HG03571 (cell line): ENCODE measurements at regions not wholly inside any gene's neighbourhood (a gene's known extent, or its start where the extent isn't known, plus 50 kb on each side); places are given as distances from the start of the nearest gene placed in this dataset.

ENCODE experiments used
- ATAC-seq: cut with Tn5 transposase; IDR thresholded peaks from one replicate; pipeline ENCODE4 v1.9.1; 2021; ENCODE audit not compliant: unreplicated experiment

- no peak for ATAC-seq
These were observed 50.7 kb upstream of the NOCT start for GRCh38 chr4:138964716-138965426.

- ATAC-seq, result no peak
These were observed 52.2 kb upstream of the NOCT start for GRCh38 chr4:138963412-138963811.

- no peak for ATAC-seq
These were observed 53.9 kb upstream of the NOCT start for GRCh38 chr4:138961664-138962063.

DNA sequence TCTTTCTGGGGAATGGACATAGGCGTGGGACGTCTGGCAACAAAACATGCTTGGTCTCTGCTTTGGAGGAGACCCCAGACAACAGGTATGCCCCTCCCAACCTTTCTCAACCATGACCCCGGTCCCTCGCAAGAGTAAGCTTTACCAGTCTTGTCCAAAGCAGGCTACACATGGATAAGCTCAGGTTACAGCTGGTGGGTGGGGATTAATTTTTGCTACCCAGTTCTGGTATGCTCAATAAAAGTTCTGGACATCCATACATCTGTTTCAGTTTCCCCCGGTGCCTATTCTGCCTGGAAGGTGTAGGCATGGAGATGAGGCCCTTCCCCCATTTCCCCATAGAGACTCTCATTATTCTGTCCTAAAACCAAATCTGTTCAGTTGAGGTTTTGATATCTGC is 54.5 kb upstream of the NOCT start:
- ATAC-seq, result no peak

DNA sequence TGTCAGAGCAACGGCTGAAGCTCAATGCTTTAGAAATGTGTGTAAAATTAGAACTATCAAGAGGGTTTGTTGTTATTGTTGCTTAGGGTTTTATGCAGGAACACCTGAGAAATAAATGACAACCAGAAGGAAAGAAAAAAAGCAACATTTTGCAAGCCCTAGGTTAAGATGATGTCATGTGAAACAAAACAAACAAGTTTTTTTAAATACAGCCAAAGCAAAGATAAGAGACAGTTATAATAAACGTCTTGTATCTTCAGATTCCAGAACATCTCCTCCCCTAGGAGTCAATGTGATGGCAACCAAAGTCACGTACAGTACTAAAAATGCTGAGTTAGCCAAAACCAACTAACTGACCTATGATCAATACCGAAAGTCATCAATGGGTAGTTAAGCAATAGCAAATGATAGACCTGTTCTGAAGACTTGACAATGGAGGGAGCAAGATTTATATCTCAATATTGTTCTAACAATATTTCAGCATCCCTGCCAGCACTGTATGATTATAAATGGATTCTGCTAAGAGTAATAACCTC is 55.3 kb upstream of the NOCT start:
- ATAC-seq, result no peak

DNA sequence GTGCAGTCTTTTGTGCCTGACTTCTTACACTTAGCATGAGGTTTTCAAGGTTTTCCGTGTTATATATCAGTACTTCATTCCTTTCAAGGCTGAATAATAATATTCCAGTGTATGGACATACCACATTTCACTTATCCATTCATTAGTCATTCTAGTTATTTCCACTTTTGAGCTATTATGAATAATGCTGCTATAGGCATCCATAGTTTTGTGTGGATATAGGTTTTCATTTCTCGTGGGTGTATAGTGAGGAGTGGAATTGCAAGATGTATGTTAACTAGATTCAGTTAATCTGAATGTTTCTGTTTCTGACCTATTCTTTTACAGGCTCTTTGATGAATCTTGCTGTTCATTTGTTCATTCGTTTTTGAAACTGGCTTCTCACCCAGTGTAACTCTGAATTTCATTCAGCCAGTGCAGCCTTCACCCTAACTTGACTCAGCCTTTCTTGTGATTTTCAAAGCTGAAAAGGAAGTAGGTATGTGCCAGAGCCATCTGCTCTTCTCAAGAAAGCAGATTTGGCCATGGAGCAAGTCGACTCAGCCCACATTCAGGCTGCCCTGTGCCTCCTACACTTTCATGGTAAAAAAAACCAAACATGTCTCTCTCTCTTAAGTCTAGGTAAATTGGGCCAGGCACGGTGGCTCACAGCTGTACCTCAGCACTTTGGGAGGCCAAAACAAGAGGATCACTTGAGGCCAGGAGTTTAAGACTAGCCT is 56.3 kb upstream of the NOCT start:
- no peak for ATAC-seq

DNA sequence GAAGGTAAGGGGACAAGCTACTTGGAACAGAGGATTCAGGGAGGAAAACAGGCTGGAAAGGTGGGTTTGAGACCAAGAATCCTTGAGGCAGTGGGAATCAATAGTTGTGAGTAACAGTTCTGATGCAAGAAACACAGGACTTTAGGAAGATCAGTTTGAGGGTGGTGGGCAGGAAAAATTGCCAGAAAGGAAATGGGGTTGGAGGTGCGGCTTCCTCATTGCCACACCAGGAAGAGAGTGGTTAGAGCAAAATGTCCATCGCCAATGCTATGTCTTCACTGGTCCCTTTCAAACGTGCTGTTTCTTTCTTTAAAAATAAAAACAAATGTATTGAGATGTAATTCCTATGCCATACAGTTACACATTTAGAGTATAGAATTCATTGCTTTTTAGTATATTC is 57.1 kb upstream of the NOCT start:
- ATAC-seq, result no peak

DNA sequence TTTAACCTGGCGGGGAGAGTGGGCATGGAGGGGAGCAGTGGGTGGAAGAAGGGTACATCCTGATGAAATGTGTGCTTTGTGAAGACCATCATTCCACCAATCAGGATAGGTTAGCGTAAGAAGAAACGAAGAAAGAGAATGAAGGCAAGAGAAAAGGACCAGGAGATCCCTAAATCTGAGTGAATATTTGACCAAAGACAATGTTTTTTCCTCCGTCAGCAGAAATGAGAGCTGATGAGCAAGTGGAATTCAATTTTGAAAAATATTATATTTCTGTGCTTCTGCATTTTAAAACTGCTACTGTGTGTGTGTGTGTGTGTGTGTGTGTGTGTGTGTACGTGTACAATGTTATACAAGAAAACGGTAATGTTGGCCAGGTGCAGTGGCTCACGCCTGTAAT is 58.3 kb upstream of the NOCT start:
- no peak for ATAC-seq

DNA sequence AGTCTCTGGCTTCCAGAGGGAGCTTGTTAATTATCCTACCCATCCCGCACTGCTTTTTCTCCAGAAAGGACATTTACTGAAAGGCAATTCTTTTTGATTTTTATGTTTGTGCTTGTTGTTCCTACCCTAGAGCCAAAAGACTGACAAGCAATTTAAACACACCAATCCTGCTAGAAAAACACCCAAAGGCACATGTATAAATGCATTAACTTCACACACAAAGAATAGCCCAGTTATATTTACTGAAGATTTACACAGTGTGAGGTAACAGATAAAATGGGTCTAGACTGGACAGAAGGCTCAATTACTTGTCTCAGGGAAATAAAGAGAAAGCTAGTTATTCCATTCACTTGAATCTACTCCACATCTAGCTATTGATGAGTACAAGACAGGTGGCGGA is 61.2 kb upstream of the NOCT start:
- ATAC-seq, result no peak

- no peak for ATAC-seq
These were observed 61.6 kb upstream of the NOCT start for GRCh38 chr4:138953961-138954371.

DNA sequence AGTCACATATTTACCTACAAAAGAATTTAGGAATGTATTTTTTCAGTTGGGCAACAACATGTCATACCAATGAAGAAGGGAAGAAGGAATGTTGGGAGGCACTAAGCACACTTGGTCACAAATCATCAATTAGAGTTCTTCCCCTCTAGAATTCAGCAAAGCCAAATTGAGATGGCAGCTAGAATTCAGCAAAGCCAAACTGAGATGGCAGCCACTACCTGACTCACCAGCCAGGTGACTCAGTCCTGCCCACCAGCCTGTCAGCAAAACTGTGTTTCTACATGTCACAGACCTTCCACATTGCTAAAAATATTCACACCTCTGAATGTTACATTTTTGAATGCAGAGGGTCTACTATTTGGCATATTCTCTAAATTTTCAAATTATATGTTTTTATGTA is 63.2 kb upstream of the NOCT start:
- no peak for ATAC-seq

GRCh38 chr4:138951764-138952163 is 63.8 kb upstream of the NOCT start:
- no peak for ATAC-seq

DNA sequence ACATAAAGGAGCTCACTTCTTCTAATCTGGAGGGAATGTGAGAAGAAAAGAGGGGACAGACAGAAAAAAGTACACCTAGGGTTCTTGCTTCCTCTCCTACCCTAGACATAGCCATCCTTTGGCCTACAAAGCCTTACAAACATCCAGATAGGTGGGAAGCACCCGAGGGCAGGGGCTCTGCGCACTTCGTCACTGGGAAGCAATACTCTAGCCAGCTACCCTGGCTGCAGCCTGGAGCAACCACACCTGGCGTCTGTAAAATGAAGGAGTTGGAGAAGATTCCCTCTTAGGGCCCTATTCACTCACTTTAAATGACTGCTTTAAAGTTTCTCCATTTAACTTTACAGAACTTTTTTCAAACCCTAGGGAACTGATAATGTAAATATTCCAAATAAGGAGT is 65.7 kb upstream of the NOCT start:
- no peak for ATAC-seq

DNA sequence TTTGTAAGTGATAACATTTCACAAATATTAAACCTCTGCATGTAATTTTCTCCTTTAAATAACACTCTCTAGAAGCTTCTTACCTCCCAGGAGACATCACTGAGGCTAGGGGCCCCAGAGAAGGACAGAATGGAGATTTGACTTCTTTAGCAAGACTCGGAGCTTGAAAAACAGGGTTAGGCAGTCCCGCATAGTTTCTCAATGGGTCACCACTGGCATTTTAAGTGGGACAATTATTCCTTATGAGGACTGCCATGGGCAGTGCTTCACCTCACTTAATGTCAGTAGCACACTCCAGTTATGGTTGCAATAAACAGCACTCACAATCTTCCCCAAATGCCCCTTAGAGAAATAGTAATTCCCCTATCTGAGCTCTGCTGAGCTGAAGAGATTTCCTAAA is 66.7 kb upstream of the NOCT start:
- ATAC-seq, result no peak

- no peak for ATAC-seq
These were observed 69.3 kb upstream of the NOCT start for GRCh38 chr4:138946306-138946705.

DNA sequence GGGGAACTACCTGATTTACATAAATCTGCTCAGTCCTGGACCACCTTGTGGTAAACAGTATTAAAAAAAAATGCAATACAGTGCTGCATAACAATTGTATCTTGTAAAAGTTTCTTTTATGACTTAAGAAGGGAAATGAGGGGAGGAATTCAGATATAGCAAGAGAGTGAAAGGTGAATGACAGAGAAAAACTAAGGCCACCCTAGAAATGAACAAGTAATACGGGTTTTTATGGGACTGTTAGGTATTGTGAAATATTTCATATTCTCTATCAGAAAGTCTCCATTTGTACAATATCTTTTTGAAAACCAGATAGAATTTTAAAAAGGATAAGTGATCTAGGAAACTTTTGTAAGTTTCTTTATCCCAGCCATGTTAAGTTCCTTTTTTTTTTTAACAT is 69.7 kb upstream of the NOCT start:
- ATAC-seq, result no peak

- no peak for ATAC-seq
These were observed 70.2 kb upstream of the NOCT start for GRCh38 chr4:138945401-138945800.

DNA sequence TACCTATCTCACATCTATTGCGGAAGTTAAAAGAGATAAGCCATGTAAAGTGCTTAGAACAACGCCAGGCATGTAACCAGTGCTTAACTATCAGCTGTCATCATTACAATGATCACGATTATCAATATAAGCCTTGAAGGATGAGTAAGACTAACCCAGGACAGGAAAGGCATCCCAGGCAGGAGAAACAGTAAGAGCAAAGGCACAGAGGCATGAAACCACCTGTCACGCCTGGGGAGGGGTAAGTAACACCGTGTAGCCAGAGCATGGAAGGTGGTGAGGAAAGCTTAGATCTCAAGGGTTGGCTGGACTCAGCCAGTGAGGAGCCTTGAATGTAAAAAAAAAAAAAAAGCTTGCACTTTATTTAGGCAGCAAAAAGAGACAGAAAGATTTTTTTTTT is 71.7 kb upstream of the NOCT start:
- ATAC-seq, result no peak

DNA sequence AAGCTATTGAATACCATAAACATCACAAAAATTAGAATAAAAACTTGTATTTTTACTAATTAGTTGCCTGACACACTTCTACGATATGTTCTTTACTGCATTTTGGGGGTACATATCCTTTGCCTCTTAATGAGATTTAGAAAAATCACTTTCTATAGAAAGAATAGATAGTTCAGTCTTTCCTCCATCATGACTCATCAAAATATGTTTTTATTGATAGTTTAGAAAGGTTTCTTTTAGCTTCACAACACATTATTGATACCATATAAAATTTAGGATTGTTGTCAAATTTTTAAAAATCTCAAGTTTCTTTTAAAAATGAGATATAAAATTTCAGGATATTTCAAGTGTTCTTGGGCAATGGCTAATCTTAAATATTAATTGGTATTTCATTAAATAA is 74.5 kb upstream of the NOCT start:
- ATAC-seq, result no peak

- no peak for ATAC-seq
These were observed 75.6 kb upstream of the NOCT start for GRCh38 chr4:138939960-138940359.

DNA sequence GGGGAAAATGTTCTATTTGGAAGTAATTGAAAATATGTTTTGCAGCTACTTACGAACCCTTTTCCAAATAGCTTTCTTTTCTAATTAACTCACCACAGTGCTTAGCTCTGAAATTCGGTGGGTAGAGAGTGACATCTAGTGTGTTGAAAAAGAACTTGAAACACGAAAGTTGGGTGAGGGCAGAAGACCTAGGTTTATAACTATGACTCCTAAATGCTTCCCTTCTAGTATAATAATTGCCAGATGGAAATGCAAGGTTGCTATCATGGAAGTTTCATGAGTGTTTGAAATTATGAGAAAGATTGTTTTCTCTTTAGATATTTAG is 77.3 kb upstream of the NOCT start:
- ATAC-seq, result no peak

DNA sequence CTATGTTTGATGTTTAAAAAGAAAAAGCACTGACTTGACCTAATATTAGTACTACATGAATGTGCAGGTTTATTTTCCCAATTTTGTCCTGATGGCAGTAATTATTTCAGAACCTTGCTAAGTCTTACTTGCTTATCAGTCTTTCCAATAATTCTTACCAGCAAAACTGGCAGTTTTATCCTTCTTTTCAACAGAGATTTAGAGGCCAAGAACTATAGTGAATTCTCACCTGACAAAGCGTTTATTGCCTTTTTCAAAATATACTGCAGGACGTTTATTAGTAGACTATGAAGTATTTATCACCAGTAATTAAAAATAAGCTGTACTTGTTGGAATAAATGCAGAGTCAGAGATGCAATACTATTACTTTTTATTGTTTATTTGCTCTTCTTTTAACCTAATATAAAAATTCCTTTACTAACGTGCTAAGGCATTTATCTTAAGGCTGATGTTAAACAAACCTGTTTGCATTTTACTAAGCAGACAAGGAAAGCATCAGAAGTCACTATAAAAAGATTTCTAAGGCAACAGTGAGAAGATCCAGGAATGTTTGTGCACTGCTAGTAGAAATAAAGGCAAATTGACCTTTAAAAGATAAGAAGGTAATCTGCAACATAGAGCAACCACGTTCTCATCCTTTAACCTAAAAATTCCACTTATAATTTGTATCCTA is 80.3 kb upstream of the NOCT start:
- ATAC-seq, result no peak
